ENCODE measurements at regions not wholly inside any gene's neighbourhood (a gene's known extent, or its start where the extent isn't known, plus 50 kb on each side); places are given as distances from the start of the nearest gene placed in this dataset.
A peak's percentile ranks its signal among the peaks of the same experiment; 100 is the strongest.
"Not testable (repeated sequence)": the region's sequence is repeated elsewhere in the genome, so short reads cannot be mapped to it uniquely, and the experiment has no call there.

- H3K4me3 ChIP-seq (ENCODE audit: low read depth, low read length), result no peak overlapping the region
Observed at GRCh38 chr2:129912871-129913694, 66.4 kb upstream of the RAB6C start.

GRCh38 chr2:129913695-129914495 lies 65.6 kb upstream of the RAB6C start:
- no peak overlapping the region for H3K4me3 ChIP-seq (ENCODE audit: low read depth, low read length)

GRCh38 chr2:129914538-129915302 lies 64.7 kb upstream of the RAB6C start:
- H3K4me3 ChIP-seq (ENCODE audit: low read depth, low read length), result no peak overlapping the region

- no peak overlapping the region for H3K4me3 ChIP-seq (ENCODE audit: low read depth, low read length)
Observed at GRCh38 chr2:129915303-129915840, 64.1 kb upstream of the RAB6C start.

GRCh38 chr2:129918604-129919003 lies 60.9 kb upstream of the RAB6C start:
- no peak overlapping the region for H3K4me3 ChIP-seq (ENCODE audit: low read depth, low read length)

- no peak overlapping the region for H3K4me3 ChIP-seq (ENCODE audit: low read depth, low read length)
Observed at GRCh38 chr2:129922571-129923264, 56.7 kb upstream of the RAB6C start.

- peak overlapping the region; percentile 2 for H3K4me3 ChIP-seq (ENCODE audit: low read depth, low read length)
Observed at GRCh38 chr2:129923265-129924091, 56.0 kb upstream of the RAB6C start.

- not testable (repeated sequence) for H3K4me3 ChIP-seq (ENCODE audit: low read depth, low read length)
Observed at GRCh38 chr2:129924115-129924514, 55.4 kb upstream of the RAB6C start.

GRCh38 chr2:129925381-129925780 lies 54.1 kb upstream of the RAB6C start:
- H3K4me3 ChIP-seq (ENCODE audit: low read depth, low read length), result no peak overlapping the region

- no peak overlapping the region for H3K4me3 ChIP-seq (ENCODE audit: low read depth, low read length)
Observed at GRCh38 chr2:129927696-129928095, 51.8 kb upstream of the RAB6C start.

GRCh38 chr2:129929321-129930290 lies 49.9 kb upstream of the RAB6C start:
- no peak overlapping the region for H3K4me3 ChIP-seq (ENCODE audit: low read depth, low read length)

All from iPS-11a (cell line).